ENCODE measurements at regions not wholly inside any gene's neighbourhood (a gene's known extent, or its start where the extent isn't known, plus 50 kb on each side); places are given as distances from the start of the nearest gene placed in this dataset.

DNA sequence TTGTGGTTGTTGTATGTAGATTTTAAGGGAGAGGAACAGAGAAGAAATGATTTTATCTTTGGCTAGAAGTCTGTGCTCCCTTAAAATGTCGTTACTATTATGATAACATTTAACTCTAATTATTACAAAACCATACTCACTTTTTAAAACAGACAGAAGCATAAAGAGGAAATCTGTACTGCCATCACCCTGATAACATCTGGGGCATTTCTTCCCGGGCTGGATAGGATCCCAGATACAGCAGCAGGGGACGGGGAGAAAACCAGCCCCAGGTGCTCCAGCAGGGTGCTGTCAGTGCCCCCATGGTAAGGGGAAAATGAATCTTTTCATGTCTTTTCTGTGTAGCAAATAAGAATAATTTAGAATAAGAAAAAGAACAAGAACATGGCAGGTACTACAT is 139.4 kb upstream of the IRX6 start:
- TF ChIP-seq GATA2 (IDR thresholded peaks at IDR 0.05; ENCODE audit: low read depth, low read length): peak; percentile 90
- peak; percentile 89 for TF ChIP-seq GATA3 (IDR thresholded peaks at IDR 0.05; ENCODE audit: low read depth, low read length)

Measured in SH-SY5Y (cell line).